HepG2 (cell line): ENCODE measurements at regions not wholly inside any gene's neighbourhood (a gene's known extent, or its start where the extent isn't known, plus 50 kb on each side); places are given as distances from the start of the nearest gene placed in this dataset.

ENCODE experiments used
- AHDC1 ChIP-seq: sonication (generic); formaldehyde crosslinking; IDR thresholded peaks from 2 replicates; pipeline ENCODE4 v1.5.1; 2020; ENCODE audit warnings: mild to moderate bottlenecking, missing genetic modification reagents, borderline replicate concordance
- ARID3A ChIP-seq: IDR thresholded peaks from 2 replicates; pipeline ENCODE4 v1.6.1; 2012; ENCODE audit warnings: low read depth, low read length, improper control_type of control experiment
- EP300 ChIP-seq, 3 experiments: sonication (generic) in 1 of 3; formaldehyde crosslinking in 1 of 3; IDR thresholded peaks; 2 replicates each; pipeline versions ENCODE4 v1.5.1 to v1.6.1; 2011 to 2020; ENCODE audit warnings: low read depth in 2 of 3, low read length in 2 of 3, borderline replicate concordance in 1 of 3, improper control_type of control experiment in 1 of 3, mild to moderate bottlenecking in 1 of 3, missing genetic modification reagents in 1 of 3, moderate library complexity in 1 of 3
- FOXA3 ChIP-seq: IDR thresholded peaks from 2 replicates; pipeline ENCODE4 v1.6.1; 2016; ENCODE audit warnings: missing genetic modification reagents, missing compliant biosample characterization
- PAXIP1 ChIP-seq: sonication (generic); formaldehyde crosslinking; conservative IDR thresholded peaks from 2 replicates; pipeline ENCODE4 v1.4.0; 2020; ENCODE audit warnings: mild to moderate bottlenecking, missing genetic modification reagents, moderate library complexity
- POGK ChIP-seq: sonication (generic); formaldehyde crosslinking; conservative IDR thresholded peaks from 2 replicates; pipeline ENCODE4 v1.8.0; 2022; ENCODE audit warnings: mild to moderate bottlenecking, moderate library complexity, missing genetic modification reagents

- TF ChIP-seq EP300 (IDR thresholded peaks at IDR 0.05; ENCODE audit: low read depth in 2 of 2, low read length in 2 of 2) (0 out of 4 replicates have a peak, but pooled peaks of 1 of the 2 experiments have one; percentile 24), EP300 (CRISPR knock-in tag; IDR thresholded peaks at IDR 0.05; ENCODE audit: borderline replicate concordance) (no peak), FOXA3 (CRISPR knock-in tag) (peak; percentile 44), ARID3A (peak; percentile 51; the same call in 1 of the 2 replicates), POGK (CRISPR knock-in tag) (0 out of 2 replicates have a peak, but pooled peaks have one; percentile 61), PAXIP1 (CRISPR knock-in tag) (peak; percentile 82), AHDC1 (CRISPR knock-in tag) (peak; percentile 16; the same call in 1 of the 2 replicates)
Measured at GRCh38 chr1:187933562-187934419, 1105.0 kb downstream of the PLA2G4A start (continued).
